NCI-H1436 treated with DMSO at 0.1 percent for 48 hours (cell line): ENCODE measurements at regions not wholly inside any gene's neighbourhood (a gene's known extent, or its start where the extent isn't known, plus 50 kb on each side); places are given as distances from the start of the nearest gene placed in this dataset.

ENCODE experiments used
- DNase-seq: peaks from one replicate; lab custom pipeline; 2025; lab: John Stamatoyannopoulos, UW

- DNase-seq = no peak
Measured at GRCh38 chr20:60244373-60245146, 286.3 kb downstream of the CDH26 start.

GRCh38 chr20:60246751-60247150, 288.5 kb downstream of the CDH26 start:
- DNase-seq = no peak

GRCh38 chr20:60249436-60249835, 291.2 kb downstream of the CDH26 start:
- DNase-seq = no peak

- no peak for DNase-seq
Measured at GRCh38 chr20:60250251-60250650, 292.0 kb downstream of the CDH26 start.

GRCh38 chr20:60252866-60253265, 294.6 kb downstream of the CDH26 start:
- DNase-seq = no peak

- no peak for DNase-seq
Measured at GRCh38 chr20:60253471-60253870, 295.2 kb downstream of the CDH26 start.

GRCh38 chr20:60254901-60255411, 296.7 kb downstream of the CDH26 start:
- no peak for DNase-seq

GRCh38 chr20:60255415-60255814, 297.2 kb downstream of the CDH26 start:
- no peak for DNase-seq

GRCh38 chr20:60255866-60256265, 297.6 kb downstream of the CDH26 start:
- no peak for DNase-seq

- no peak for DNase-seq
Measured at GRCh38 chr20:60256811-60257210, 298.6 kb downstream of the CDH26 start.

GRCh38 chr20:60257671-60258070, 299.4 kb downstream of the CDH26 start:
- DNase-seq = no peak

- no peak for DNase-seq
Measured at GRCh38 chr20:60258255-60258863, 300.1 kb downstream of the CDH26 start.

GRCh38 chr20:60261333-60261732, 303.1 kb downstream of the CDH26 start:
- DNase-seq = no peak

GRCh38 chr20:60262967-60263603, 304.9 kb downstream of the CDH26 start:
- no peak for DNase-seq

- DNase-seq = no peak
Measured at GRCh38 chr20:60263725-60264709, 305.8 kb downstream of the CDH26 start.

GRCh38 chr20:60266177-60266823, 308.1 kb downstream of the CDH26 start:
- no peak for DNase-seq

GRCh38 chr20:60268491-60268890, 310.3 kb downstream of the CDH26 start:
- no peak for DNase-seq

- no peak for DNase-seq
Measured at GRCh38 chr20:60269573-60270162, 311.4 kb downstream of the CDH26 start.

GRCh38 chr20:60270341-60270740, 312.1 kb downstream of the CDH26 start:
- no peak for DNase-seq

- DNase-seq = no peak
Measured at GRCh38 chr20:60271597-60271996, 313.4 kb downstream of the CDH26 start.

- DNase-seq = no peak
Measured at GRCh38 chr20:60272790-60273189, 314.6 kb downstream of the CDH26 start.
